ENCODE measurements at regions not wholly inside any gene's neighbourhood (a gene's known extent, or its start where the extent isn't known, plus 50 kb on each side); places are given as distances from the start of the nearest gene placed in this dataset.

GRCh38 chr16:80018466-80018865 is 417.9 kb upstream of the MAF start:
- H3K27ac Mint-ChIP-seq = no peak overlapping the region
- H3K4me1 Mint-ChIP-seq (ENCODE audit: low read depth) = no peaks in the 10 kb centered on the region
- no peaks in the 10 kb centered on the region for H3K27me3 Mint-ChIP-seq
- no peaks in the 10 kb centered on the region for H3K27me3 ChIP-seq (ENCODE audit: control insufficient read depth in 1 of 2, insufficient read depth in 2 of 2, low read length in 2 of 2)
- peaks cover 2% of the 10 kb centered on the region for H3K9me3 Mint-ChIP-seq
- no peaks in the 10 kb centered on the region for H3K36me3 ChIP-seq (ENCODE audit: insufficient read depth, low read length)
- H3K27ac ChIP-seq (ENCODE audit: low read depth in 1 of 2, low read length in 2 of 2) = no peak overlapping the region
- H3K4me1 ChIP-seq (ENCODE audit: insufficient read depth, low read length) = no peaks in the 10 kb centered on the region
- H3K9me3 ChIP-seq (ENCODE audit: control insufficient read depth in 1 of 2, insufficient read depth in 1 of 2, low read length in 2 of 2) = no peaks in the 10 kb centered on the region
- no peaks in the 10 kb centered on the region for H3K36me3 Mint-ChIP-seq (ENCODE audit: low read depth)
- ATAC-seq (ENCODE audit: poor library complexity) = no peak
- no peak overlapping the region for H3K4me3 ChIP-seq (ENCODE audit: low read length)
- intact Hi-C loops (cut with DNase I, micrococcal nuclease) = no loop called here
- H3K4me3 Mint-ChIP-seq = no peak overlapping the region
- ChIA-PET POLR2A (no interaction called here), CTCF (interaction anchor here (1.2 kb wide), 1 partner anchor 10 kb away, joined by 3 read pairs; no protein-coding TSS in a partner anchor)
- TF ChIP-seq, protein P1, sequence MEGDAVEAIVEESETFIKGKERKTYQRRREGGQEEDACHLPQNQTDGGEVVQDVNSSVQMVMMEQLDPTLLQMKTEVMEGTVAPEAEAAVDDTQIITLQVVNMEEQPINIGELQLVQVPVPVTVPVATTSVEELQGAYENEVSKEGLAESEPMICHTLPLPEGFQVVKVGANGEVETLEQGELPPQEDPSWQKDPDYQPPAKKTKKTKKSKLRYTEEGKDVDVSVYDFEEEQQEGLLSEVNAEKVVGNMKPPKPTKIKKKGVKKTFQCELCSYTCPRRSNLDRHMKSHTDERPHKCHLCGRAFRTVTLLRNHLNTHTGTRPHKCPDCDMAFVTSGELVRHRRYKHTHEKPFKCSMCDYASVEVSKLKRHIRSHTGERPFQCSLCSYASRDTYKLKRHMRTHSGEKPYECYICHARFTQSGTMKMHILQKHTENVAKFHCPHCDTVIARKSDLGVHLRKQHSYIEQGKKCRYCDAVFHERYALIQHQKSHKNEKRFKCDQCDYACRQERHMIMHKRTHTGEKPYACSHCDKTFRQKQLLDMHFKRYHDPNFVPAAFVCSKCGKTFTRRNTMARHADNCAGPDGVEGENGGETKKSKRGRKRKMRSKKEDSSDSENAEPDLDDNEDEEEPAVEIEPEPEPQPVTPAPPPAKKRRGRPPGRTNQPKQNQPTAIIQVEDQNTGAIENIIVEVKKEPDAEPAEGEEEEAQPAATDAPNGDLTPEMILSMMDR (IDR thresholded peaks at IDR 0.05) = no peak
- DNase-seq = no peak

DNA sequence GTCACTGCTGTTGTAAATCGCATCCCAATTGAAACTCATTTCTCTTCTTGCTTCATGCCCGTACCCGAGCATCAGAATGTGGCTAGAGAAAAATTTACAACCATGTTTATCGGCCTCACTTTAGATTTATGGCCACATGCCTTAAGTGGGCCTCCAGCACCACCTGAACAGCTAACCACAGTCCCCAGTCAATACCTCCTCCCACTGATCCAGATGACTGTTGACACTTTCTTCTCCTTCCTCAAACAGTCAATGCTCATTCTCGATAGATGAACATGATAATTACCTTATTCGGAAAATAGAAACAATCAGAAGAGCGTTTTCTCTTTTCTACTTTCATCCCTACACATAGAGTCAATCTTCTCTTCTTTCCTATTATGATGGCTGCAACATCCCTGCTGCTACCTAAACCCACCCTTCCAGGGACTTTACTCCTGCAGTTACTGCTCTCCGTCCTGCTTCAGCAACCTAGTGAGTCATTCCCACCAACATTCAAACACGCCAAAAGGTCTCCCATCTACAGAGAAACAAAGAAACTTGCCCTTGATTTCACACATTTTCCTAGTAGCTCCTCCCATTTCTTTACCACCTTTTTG is 416.3 kb upstream of the MAF start:
- H3K4me1 Mint-ChIP-seq (ENCODE audit: low read depth) = no peaks in the 10 kb centered on the region
- no peaks in the 10 kb centered on the region for H3K27me3 Mint-ChIP-seq
- TF ChIP-seq, protein P1 (IDR thresholded peaks at IDR 0.05) = no peak
- no peak overlapping the region for H3K4me3 Mint-ChIP-seq
- intact Hi-C loops (cut with DNase I, micrococcal nuclease) = no loop called here
- no peaks in the 10 kb centered on the region for H3K36me3 Mint-ChIP-seq (ENCODE audit: low read depth)
- H3K9me3 Mint-ChIP-seq = no peaks in the 10 kb centered on the region
- ATAC-seq (ENCODE audit: poor library complexity) = no peak
- Histone ChIP-seq H3K27me3 (ENCODE audit: control insufficient read depth in 1 of 2, insufficient read depth in 2 of 2, low read length in 2 of 2) (no peaks in the 10 kb centered on the region), H3K27ac (ENCODE audit: low read depth in 1 of 2, low read length in 2 of 2) (no peak overlapping the region), H3K9me3 (ENCODE audit: control insufficient read depth in 1 of 2, insufficient read depth in 1 of 2, low read length in 2 of 2) (no peaks in the 10 kb centered on the region), H3K4me3 (ENCODE audit: low read length) (no peak overlapping the region), H3K36me3 (ENCODE audit: insufficient read depth, low read length) (no peaks in the 10 kb centered on the region), H3K4me1 (ENCODE audit: insufficient read depth, low read length) (no peaks in the 10 kb centered on the region)
- CTCF ChIA-PET = no interaction called here
- no peak for DNase-seq
- POLR2A ChIA-PET = no interaction called here
- H3K27ac Mint-ChIP-seq = no peak overlapping the region

DNA sequence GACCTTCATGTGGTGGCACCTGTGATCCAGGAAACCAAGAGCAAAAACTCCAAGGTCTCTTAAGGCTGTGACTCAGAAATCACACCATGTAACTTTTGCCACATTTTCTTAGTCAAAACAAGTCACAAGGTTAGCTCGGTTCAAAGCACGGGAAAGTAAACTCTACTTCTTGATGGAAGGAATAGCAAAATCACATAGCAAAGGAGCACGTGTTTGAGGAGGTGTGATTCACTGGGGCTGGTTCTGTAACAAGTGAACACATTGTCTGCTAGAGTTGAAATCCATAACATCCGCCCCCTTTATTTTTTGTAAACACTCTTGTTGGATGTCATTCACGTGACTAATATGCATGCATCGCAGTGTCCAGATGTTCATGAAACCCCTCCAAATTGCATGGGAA is 415.0 kb upstream of the MAF start:
- ATAC-seq (ENCODE audit: poor library complexity) = no peak
- Mint-ChIP-seq H3K9me3 (no peaks in the 10 kb centered on the region), H3K36me3 (ENCODE audit: low read depth) (no peaks in the 10 kb centered on the region), H3K4me3 (no peak overlapping the region), H3K4me1 (ENCODE audit: low read depth) (no peaks in the 10 kb centered on the region), H3K27me3 (no peaks in the 10 kb centered on the region), H3K27ac (no peak overlapping the region)
- Histone ChIP-seq H3K4me1 (ENCODE audit: insufficient read depth, low read length) (no peaks in the 10 kb centered on the region), H3K4me3 (ENCODE audit: low read length) (no peak overlapping the region), H3K9me3 (ENCODE audit: control insufficient read depth in 1 of 2, insufficient read depth in 1 of 2, low read length in 2 of 2) (no peaks in the 10 kb centered on the region), H3K27ac (ENCODE audit: low read depth in 1 of 2, low read length in 2 of 2) (no peak overlapping the region), H3K36me3 (ENCODE audit: insufficient read depth, low read length) (no peaks in the 10 kb centered on the region), H3K27me3 (ENCODE audit: control insufficient read depth in 1 of 2, insufficient read depth in 2 of 2, low read length in 2 of 2) (no peaks in the 10 kb centered on the region)
- no peak for DNase-seq
- CTCF ChIA-PET = no interaction called here
- TF ChIP-seq, protein P1 (IDR thresholded peaks at IDR 0.05) = no peak
- POLR2A ChIA-PET = no interaction called here
- intact Hi-C loops (cut with DNase I, micrococcal nuclease) = no loop called here

All from CD4-positive, alpha-beta T cell (primary cell).